ENCODE measurements at regions not wholly inside any gene's neighbourhood (a gene's known extent, or its start where the extent isn't known, plus 50 kb on each side); places are given as distances from the start of the nearest gene placed in this dataset.

DNA sequence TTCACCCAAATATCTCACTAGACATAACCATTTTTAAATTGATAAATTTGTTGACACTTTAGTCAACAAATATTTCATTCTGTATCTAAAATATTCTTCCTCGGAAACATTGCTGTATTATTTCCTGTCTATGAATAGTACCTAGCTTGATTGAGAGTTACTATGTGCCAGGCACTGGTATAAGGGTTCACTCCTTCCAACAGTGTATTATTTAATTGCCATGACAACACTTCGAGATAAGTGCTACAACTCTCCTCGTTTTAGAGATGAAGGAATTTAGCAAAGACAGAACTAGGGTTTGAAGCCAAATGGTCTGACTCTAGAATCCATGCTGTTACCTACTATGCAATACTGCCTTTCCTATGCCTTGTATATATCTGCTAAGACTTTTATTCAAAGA lies 287.2 kb downstream of the YTHDC2 start:
- TF ChIP-seq POLR2A (IDR thresholded peaks at IDR 0.05) (no peak), EP300 (IDR thresholded peaks at IDR 0.05) (no peak)
- TF ChIP-seq, protein P1, sequence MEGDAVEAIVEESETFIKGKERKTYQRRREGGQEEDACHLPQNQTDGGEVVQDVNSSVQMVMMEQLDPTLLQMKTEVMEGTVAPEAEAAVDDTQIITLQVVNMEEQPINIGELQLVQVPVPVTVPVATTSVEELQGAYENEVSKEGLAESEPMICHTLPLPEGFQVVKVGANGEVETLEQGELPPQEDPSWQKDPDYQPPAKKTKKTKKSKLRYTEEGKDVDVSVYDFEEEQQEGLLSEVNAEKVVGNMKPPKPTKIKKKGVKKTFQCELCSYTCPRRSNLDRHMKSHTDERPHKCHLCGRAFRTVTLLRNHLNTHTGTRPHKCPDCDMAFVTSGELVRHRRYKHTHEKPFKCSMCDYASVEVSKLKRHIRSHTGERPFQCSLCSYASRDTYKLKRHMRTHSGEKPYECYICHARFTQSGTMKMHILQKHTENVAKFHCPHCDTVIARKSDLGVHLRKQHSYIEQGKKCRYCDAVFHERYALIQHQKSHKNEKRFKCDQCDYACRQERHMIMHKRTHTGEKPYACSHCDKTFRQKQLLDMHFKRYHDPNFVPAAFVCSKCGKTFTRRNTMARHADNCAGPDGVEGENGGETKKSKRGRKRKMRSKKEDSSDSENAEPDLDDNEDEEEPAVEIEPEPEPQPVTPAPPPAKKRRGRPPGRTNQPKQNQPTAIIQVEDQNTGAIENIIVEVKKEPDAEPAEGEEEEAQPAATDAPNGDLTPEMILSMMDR (IDR thresholded peaks at IDR 0.05) = no peak

Data from tibial nerve (tissue), 4 donors.